Endothelial cell (in vitro differentiated cells): ENCODE measurements at regions not wholly inside any gene's neighbourhood (a gene's known extent, or its start where the extent isn't known, plus 50 kb on each side); places are given as distances from the start of the nearest gene placed in this dataset.
"Not testable (repeated sequence)": the region's sequence is repeated elsewhere in the genome, so short reads cannot be mapped to it uniquely, and the experiment has no call there.

Experiments used
- DNase-seq: peaks from one replicate; pipeline ENCODE4 v3.0.0; 2021; ENCODE audit warnings: low spot score
- H3K27ac Mint-ChIP-seq: one replicate; pipeline ENCODE4 v1.8.0; 2021; ENCODE audit warnings: mixed read lengths, inconsistent platforms; ENCODE audit not compliant: unreplicated experiment
- H3K27me3 Mint-ChIP-seq: one replicate; pipeline ENCODE4 v1.8.0; 2021; ENCODE audit warnings: mild to moderate bottlenecking, moderate library complexity, mixed read lengths, inconsistent platforms; ENCODE audit not compliant: unreplicated experiment
- H3K36me3 Mint-ChIP-seq: one replicate; pipeline ENCODE4 v1.8.0; 2021; ENCODE audit warnings: mild to moderate bottlenecking, low read depth, mixed read lengths, inconsistent platforms; ENCODE audit not compliant: unreplicated experiment
- H3K4me1 Mint-ChIP-seq: one replicate; pipeline ENCODE4 v1.8.0; 2021; ENCODE audit warnings: mild to moderate bottlenecking, mixed read lengths, inconsistent platforms; ENCODE audit not compliant: unreplicated experiment
- H3K4me3 Mint-ChIP-seq: one replicate; pipeline ENCODE4 v1.8.0; 2021; ENCODE audit warnings: mild to moderate bottlenecking, mixed read lengths, inconsistent platforms; ENCODE audit not compliant: unreplicated experiment
- H3K9me3 Mint-ChIP-seq: one replicate; pipeline ENCODE4 v1.8.0; 2021; ENCODE audit warnings: mixed read lengths, inconsistent platforms; ENCODE audit not compliant: unreplicated experiment
- TF ChIP-seq, protein P1 (sequence below): fragments of 200-600 bp; sonication (generic); IDR thresholded peaks from one replicate; pipeline ENCODE4 v1.5.0; 2021; ENCODE audit warnings: antibody characterized with exemption; ENCODE audit not compliant: unreplicated experiment

GRCh38 chr2:40680547-40680946 is 228.7 kb upstream of the SLC8A1 start:
- no peak for DNase-seq
- H3K27me3 Mint-ChIP-seq: no peaks in the 10 kb centered on the region
- no peaks in the 10 kb centered on the region for H3K9me3 Mint-ChIP-seq
- H3K27ac Mint-ChIP-seq: no peak overlapping the region
- H3K4me3 Mint-ChIP-seq: no peak overlapping the region
- no peaks in the 10 kb centered on the region for H3K36me3 Mint-ChIP-seq
- no peaks in the 10 kb centered on the region for H3K4me1 Mint-ChIP-seq
- TF ChIP-seq, protein P1, sequence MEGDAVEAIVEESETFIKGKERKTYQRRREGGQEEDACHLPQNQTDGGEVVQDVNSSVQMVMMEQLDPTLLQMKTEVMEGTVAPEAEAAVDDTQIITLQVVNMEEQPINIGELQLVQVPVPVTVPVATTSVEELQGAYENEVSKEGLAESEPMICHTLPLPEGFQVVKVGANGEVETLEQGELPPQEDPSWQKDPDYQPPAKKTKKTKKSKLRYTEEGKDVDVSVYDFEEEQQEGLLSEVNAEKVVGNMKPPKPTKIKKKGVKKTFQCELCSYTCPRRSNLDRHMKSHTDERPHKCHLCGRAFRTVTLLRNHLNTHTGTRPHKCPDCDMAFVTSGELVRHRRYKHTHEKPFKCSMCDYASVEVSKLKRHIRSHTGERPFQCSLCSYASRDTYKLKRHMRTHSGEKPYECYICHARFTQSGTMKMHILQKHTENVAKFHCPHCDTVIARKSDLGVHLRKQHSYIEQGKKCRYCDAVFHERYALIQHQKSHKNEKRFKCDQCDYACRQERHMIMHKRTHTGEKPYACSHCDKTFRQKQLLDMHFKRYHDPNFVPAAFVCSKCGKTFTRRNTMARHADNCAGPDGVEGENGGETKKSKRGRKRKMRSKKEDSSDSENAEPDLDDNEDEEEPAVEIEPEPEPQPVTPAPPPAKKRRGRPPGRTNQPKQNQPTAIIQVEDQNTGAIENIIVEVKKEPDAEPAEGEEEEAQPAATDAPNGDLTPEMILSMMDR: no peak

GRCh38 chr2:40690036-40690435 is 238.1 kb upstream of the SLC8A1 start:
- no peak overlapping the region for H3K4me3 Mint-ChIP-seq
- H3K4me1 Mint-ChIP-seq: no peaks in the 10 kb centered on the region

DNA sequence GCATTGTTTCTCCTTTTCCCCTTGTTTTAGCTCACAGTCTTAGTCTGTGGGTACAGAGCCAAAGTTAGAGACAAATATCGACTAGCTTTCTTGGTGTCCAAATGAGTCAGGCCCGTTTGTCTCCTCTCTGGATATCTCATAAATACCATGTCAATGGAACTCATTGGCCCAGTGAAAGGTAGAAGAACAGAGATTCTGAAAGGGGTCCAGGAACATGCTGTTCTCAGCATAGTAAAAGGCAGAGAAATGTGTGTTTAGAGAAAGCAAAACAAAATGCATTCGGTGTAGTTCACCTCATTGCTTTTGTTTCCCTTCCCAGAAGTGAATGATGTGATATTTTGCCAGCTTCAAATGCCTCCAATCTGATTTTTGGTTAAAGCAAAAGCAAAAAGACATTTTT is 238.6 kb upstream of the SLC8A1 start:
- H3K36me3 Mint-ChIP-seq: no peaks in the 10 kb centered on the region
- TF ChIP-seq, protein P1: no peak
- H3K27ac Mint-ChIP-seq: no peak overlapping the region

More at GRCh38 chr2:40690036-40690435, 238.1 kb upstream of the SLC8A1 start:
- no peaks in the 10 kb centered on the region for H3K27me3 Mint-ChIP-seq
- no peaks in the 10 kb centered on the region for H3K9me3 Mint-ChIP-seq
- no peak for DNase-seq
- H3K27ac Mint-ChIP-seq: no peak overlapping the region
- H3K36me3 Mint-ChIP-seq: no peaks in the 10 kb centered on the region
- TF ChIP-seq, protein P1: no peak

GRCh38 chr2:40700231-40700954 is 248.5 kb upstream of the SLC8A1 start:
- Mint-ChIP-seq H3K27ac (no peak overlapping the region), H3K27me3 (no peaks in the 10 kb centered on the region), H3K4me1 (no peaks in the 10 kb centered on the region), H3K4me3 (no peak overlapping the region), H3K36me3 (no peaks in the 10 kb centered on the region), H3K9me3 (no peaks in the 10 kb centered on the region)
- no peak for DNase-seq
- TF ChIP-seq, protein P1: no peak

More for the DNA sequence above, 238.6 kb upstream of the SLC8A1 start:
- Mint-ChIP-seq H3K27me3 (no peaks in the 10 kb centered on the region), H3K4me3 (no peak overlapping the region), H3K4me1 (no peaks in the 10 kb centered on the region), H3K9me3 (no peaks in the 10 kb centered on the region)
- DNase-seq: no peak

DNA sequence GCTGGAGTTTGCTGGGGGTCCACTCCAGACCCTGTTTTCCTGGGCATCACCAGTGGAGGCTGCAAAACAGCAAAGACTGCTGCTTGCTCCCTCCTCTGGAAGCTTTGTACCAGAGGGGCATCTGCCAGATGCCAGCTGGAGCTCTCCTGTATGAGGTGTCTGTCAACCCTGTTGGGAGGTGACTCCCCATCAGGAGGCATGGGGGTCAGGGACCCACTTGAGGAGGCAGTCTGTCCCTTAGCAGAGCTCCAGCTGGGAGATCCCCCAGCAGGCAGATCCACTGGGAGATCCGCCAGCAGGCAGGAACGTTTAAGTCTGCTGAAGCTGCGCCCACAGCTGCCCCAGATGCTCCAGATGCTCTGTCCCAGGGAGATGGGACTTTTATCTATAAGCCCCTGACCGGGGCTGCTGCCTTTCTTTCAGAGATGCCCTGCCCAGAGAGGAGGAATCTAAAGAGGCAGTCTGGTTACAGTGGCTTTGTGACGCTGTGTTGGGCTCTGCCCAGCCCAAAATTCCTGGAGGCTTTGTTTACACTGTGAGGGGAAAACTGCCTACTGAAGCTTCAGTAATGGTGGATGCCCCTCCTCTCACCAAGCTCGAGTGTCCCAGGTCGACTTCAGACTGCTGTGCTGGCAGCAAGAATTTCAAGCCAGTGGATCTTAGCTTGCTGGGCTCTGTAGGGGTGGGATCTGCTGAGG is 260.5 kb upstream of the SLC8A1 start:
- H3K4me3 Mint-ChIP-seq, H3K9me3 Mint-ChIP-seq, DNase-seq, H3K27me3 Mint-ChIP-seq, H3K36me3 Mint-ChIP-seq, H3K4me1 Mint-ChIP-seq, H3K27ac Mint-ChIP-seq: not testable (repeated sequence)
